A673 (cell line): ENCODE measurements at regions not wholly inside any gene's neighbourhood (a gene's known extent, or its start where the extent isn't known, plus 50 kb on each side); places are given as distances from the start of the nearest gene placed in this dataset.

Experiments
- BruUV-seq: library from RNA; stranded (reverse); fragments of 400-500 nt; replicated peaks from 2 replicates; lab custom pipeline; 2021; lab: Mats Ljungman, UMichigan
- CTCF ChIA-PET: fragments of 300-600 bp; sonication (Branson Sonifier 250); formaldehyde crosslinking; loops from one replicate; lab custom pipeline; 2022; ENCODE audit warnings: antibody characterized with exemption; lab: Charles Lee
- POLR2A ChIA-PET: fragments of 300-600 bp; sonication (Branson Sonifier 250); formaldehyde crosslinking; loops from one replicate; lab custom pipeline; 2022; ENCODE audit warnings: antibody characterized with exemption; ENCODE audit not compliant: low non-redundant PET; lab: Charles Lee
- DNase-seq: peaks from one replicate; pipeline ENCODE4 v3.0.0-alpha.2; 2015; ENCODE audit warnings: low spot score
- H3K27ac ChIP-seq: fragments of 200-600 bp; sonication (generic); 2 replicates; pipeline ENCODE4 v1.5.1; 2016; ENCODE audit warnings: mixed run types, low read depth, mild to moderate bottlenecking, mixed read lengths, antibody characterized with exemption, low read length; ENCODE audit not compliant: poor library complexity, severe bottlenecking
- H3K27me3 ChIP-seq: fragments of 200-600 bp; sonication (generic); replicated peaks from 2 replicates; pipeline ENCODE4 v1.6.1; 2017; ENCODE audit warnings: mixed run types, low read depth, mild to moderate bottlenecking, mixed read lengths, antibody characterized with exemption, low read length; ENCODE audit not compliant: insufficient read depth, poor library complexity
- H3K36me3 ChIP-seq: fragments of 200-600 bp; sonication (generic); 2 replicates; pipeline ENCODE4 v1.6.1; 2016; ENCODE audit warnings: mixed run types, mild to moderate bottlenecking, mixed read lengths, antibody characterized with exemption, low read length; ENCODE audit not compliant: insufficient read depth, poor library complexity, severe bottlenecking
- H3K4me1 ChIP-seq: fragments of 200-600 bp; sonication (generic); 2 replicates; pipeline ENCODE4 v1.6.1; 2017; ENCODE audit warnings: mixed run types, mild to moderate bottlenecking, mixed read lengths, antibody characterized with exemption, low read length; ENCODE audit not compliant: insufficient read depth, poor library complexity, severe bottlenecking
- H3K4me3 ChIP-seq: fragments of 200-600 bp; sonication (generic); 2 replicates; pipeline ENCODE4 v1.5.1; 2016; ENCODE audit warnings: low read depth, mixed run types, mild to moderate bottlenecking, mixed read lengths, low read length; ENCODE audit not compliant: poor library complexity, severe bottlenecking
- H3K9me3 ChIP-seq: fragments of 200-600 bp; sonication (generic); 2 replicates; pipeline ENCODE4 v1.6.1; 2016; ENCODE audit warnings: mixed run types, low read depth, mild to moderate bottlenecking, mixed read lengths, antibody characterized with exemption, low read length; ENCODE audit not compliant: poor library complexity, severe bottlenecking
- CTCF ChIP-seq: fragments of 300-800, 200-600 bp; sonication (generic); conservative IDR thresholded peaks from 2 replicates; pipeline ENCODE4 v1.5.1; 2017; ENCODE audit warnings: low read depth, mild to moderate bottlenecking, antibody characterized with exemption, low read length, moderate library complexity, mixed read lengths
- EZH2 ChIP-seq: fragments of 200-600 bp; sonication (generic); IDR thresholded peaks from 2 replicates; pipeline ENCODE4 v1.6.1; 2017; ENCODE audit warnings: borderline replicate concordance, low read depth, mild to moderate bottlenecking, mixed read lengths, antibody characterized with exemption, low read length; ENCODE audit not compliant: poor library complexity, severe bottlenecking
- intact Hi-C: fragments of 100-400 bp; cut with micrococcal nuclease; formaldehyde crosslinking; loops from one replicate; pipeline ENCODE4 v1.10.0; 2022; ENCODE audit not compliant: unreplicated experiment

- intact Hi-C loops, result no loop called here
- CTCF ChIA-PET, result no interaction called here
- BruUV-seq, result no TSS peak
- POLR2A ChIA-PET, result no interaction called here
- Histone ChIP-seq H3K9me3 (no peaks in the 10 kb centered on the region), H3K36me3 (no peaks in the 10 kb centered on the region), H3K4me3 (no peak overlapping the region), H3K27me3 (peaks cover 16% of the 10 kb centered on the region), H3K27ac (no peak overlapping the region), H3K4me1 (no peaks in the 10 kb centered on the region)
- no peak for TF ChIP-seq CTCF
- no peak for DNase-seq
Measured at GRCh38 chr1:48077795-48078222, 80.6 kb upstream of the TRABD2B start.

- DNase-seq, result no peak
- Histone ChIP-seq H3K27me3 (peaks cover 16% of the 10 kb centered on the region), H3K4me1 (no peaks in the 10 kb centered on the region), H3K9me3 (no peaks in the 10 kb centered on the region), H3K27ac (no peak overlapping the region), H3K36me3 (no peaks in the 10 kb centered on the region), H3K4me3 (no peak overlapping the region)
- CTCF ChIA-PET, result no interaction called here
- TF ChIP-seq EZH2 (no peak), CTCF (no peak)
- intact Hi-C loops, result no loop called here
- no TSS peak for BruUV-seq
- POLR2A ChIA-PET, result no interaction called here
Measured at GRCh38 chr1:48076017-48076416, 78.8 kb upstream of the TRABD2B start.

DNA sequence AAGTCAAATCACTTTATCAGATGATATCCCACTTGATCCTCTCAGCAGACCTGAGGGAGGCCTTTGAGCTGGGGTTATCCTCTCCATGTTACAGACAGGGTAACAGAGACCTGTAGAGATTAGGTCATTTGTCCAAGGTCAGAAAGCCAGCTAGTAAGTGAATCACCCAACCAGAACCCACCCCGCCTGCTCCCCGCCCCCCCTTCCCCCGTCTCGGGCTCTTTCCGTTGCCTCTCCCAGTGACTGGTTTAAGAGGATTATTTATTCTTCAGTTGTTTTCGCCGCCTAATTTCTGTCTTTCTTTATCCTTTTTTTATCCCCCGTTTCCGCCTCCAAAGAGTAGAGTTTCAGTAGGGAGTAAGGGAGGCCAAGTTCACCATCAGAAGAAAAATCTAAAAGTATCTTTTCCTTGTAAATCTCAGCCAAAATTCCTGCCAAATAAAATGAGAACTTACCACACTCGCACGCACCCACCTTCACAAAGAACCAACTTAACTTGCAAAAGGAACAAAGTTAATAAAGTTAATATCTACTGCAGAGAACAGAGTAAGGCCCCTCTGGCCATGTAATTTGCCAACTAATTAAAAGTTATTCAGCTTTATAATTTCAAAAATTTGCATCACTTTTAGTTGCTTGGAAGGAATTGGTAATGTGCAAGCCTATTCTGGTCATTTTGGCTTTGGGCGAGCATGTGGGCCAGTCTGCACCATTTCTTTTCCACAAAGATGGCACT, 76.8 kb upstream of the TRABD2B start:
- no peaks in the 10 kb centered on the region for H3K4me1 ChIP-seq
- no peak for DNase-seq
- BruUV-seq, result no TSS peak
- intact Hi-C loops, result no loop called here
- ChIA-PET CTCF (no interaction called here), POLR2A (no interaction called here)
- TF ChIP-seq CTCF (no peak), EZH2 (no peak)
- no peaks in the 10 kb centered on the region for H3K36me3 ChIP-seq
- no peak overlapping the region for H3K4me3 ChIP-seq
- H3K27me3 ChIP-seq, result peaks cover 16% of the 10 kb centered on the region
- no peaks in the 10 kb centered on the region for H3K9me3 ChIP-seq
- H3K27ac ChIP-seq, result no peak overlapping the region
